Testis (tissue), 2 donors: ENCODE measurements at regions not wholly inside any gene's neighbourhood (a gene's known extent, or its start where the extent isn't known, plus 50 kb on each side); places are given as distances from the start of the nearest gene placed in this dataset.

Experiments
- POLR2A ChIP-seq: fragments of 450-650 bp; IDR thresholded peaks from one replicate; pipeline ENCODE4 v1.6.1; 2017; ENCODE audit warnings: antibody characterized with exemption, mild to moderate bottlenecking, moderate library complexity
- TF ChIP-seq, protein P1 (sequence below), 3 experiments: fragments of 450-650 bp in 2 of 3; fragments of 200-600 bp in 1 of 3; sonication (generic) in 1 of 3; IDR thresholded peaks; one replicate each; pipeline ENCODE4 v1.5.1; 2016 to 2019; ENCODE audit warnings: antibody characterized with exemption in 3 of 3, mild to moderate bottlenecking in 2 of 3, moderate library complexity in 1 of 3

DNA sequence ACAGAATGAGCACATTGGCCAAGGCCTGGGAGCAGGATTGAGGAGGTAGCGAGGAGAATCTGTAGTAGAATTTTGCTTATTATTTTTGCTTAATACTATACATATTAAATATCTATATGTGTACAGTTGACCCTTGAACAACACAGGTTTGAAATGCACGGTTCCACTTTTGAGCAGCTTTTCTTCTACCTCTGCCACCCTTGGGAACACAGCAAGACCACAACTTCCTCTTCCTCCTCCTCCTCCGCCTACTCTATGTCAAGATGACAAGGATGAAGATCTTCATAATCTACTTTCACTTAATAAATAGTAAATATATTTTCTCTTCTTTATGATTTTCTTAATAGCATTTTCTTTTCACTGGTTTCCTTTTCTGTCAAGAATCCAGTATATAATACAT is 541.4 kb downstream of the KCTD16 start:
- TF ChIP-seq, protein P1, sequence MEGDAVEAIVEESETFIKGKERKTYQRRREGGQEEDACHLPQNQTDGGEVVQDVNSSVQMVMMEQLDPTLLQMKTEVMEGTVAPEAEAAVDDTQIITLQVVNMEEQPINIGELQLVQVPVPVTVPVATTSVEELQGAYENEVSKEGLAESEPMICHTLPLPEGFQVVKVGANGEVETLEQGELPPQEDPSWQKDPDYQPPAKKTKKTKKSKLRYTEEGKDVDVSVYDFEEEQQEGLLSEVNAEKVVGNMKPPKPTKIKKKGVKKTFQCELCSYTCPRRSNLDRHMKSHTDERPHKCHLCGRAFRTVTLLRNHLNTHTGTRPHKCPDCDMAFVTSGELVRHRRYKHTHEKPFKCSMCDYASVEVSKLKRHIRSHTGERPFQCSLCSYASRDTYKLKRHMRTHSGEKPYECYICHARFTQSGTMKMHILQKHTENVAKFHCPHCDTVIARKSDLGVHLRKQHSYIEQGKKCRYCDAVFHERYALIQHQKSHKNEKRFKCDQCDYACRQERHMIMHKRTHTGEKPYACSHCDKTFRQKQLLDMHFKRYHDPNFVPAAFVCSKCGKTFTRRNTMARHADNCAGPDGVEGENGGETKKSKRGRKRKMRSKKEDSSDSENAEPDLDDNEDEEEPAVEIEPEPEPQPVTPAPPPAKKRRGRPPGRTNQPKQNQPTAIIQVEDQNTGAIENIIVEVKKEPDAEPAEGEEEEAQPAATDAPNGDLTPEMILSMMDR (IDR thresholded peaks at IDR 0.05), result no peak
- no peak for TF ChIP-seq POLR2A
